SJSA1 (cell line): ENCODE measurements at regions not wholly inside any gene's neighbourhood (a gene's known extent, or its start where the extent isn't known, plus 50 kb on each side); places are given as distances from the start of the nearest gene placed in this dataset.
A peak's percentile ranks its signal among the peaks of the same experiment; 100 is the strongest.
"Not testable (repeated sequence)": the region's sequence is repeated elsewhere in the genome, so short reads cannot be mapped to it uniquely, and the experiment has no call there.

Source experiments
- DNase-seq, 2 experiments: peaks; one replicate each; pipeline ENCODE4 v3.0.0-alpha.2; 2015 to 2020; ENCODE audit warnings: low spot score in 2 of 2, low read depth in 1 of 2
- H3K27ac ChIP-seq: fragments of 250-450 bp; sonication (Bioruptor Pico); 2 replicates; pipeline ENCODE4 v1.5.1; 2020; ENCODE audit warnings: mild to moderate bottlenecking, moderate library complexity
- H3K27me3 ChIP-seq: fragments of 250-450 bp; sonication (Bioruptor Pico); replicated peaks from 2 replicates; pipeline ENCODE4 v1.5.1; 2020; ENCODE audit warnings: mild to moderate bottlenecking, moderate library complexity
- H3K36me3 ChIP-seq: fragments of 250-450 bp; sonication (Bioruptor Pico); 2 replicates; pipeline ENCODE4 v1.5.1; 2020; ENCODE audit warnings: mild to moderate bottlenecking
- H3K4me1 ChIP-seq: fragments of 250-450 bp; sonication (Bioruptor Pico); replicated peaks from 2 replicates; pipeline ENCODE4 v1.6.1; 2021; ENCODE audit warnings: mild to moderate bottlenecking
- H3K4me3 ChIP-seq: fragments of 250-450 bp; sonication (Bioruptor Pico); 2 replicates; pipeline ENCODE4 v1.5.1; 2020; ENCODE audit warnings: mild to moderate bottlenecking
- H3K9me3 ChIP-seq: fragments of 250-450 bp; sonication (Bioruptor Pico); replicated peaks from 2 replicates; pipeline ENCODE4 v1.5.1; 2020; ENCODE audit warnings: mild to moderate bottlenecking

- Histone ChIP-seq H3K4me3 (no peak overlapping the region), H3K36me3 (no peaks in the 10 kb centered on the region), H3K27ac (no peak overlapping the region; the same call in 1 of the 2 replicates), H3K4me1 (no peaks in the 10 kb centered on the region), H3K27me3 (no peaks in the 10 kb centered on the region), H3K9me3 (peaks cover 3% of the 10 kb centered on the region; the same call in 1 of the 2 replicates)
- peak in 1 of 2 experiments; percentile 4 for DNase-seq
Observed at GRCh38 chr12:25615119-25615518, 62.0 kb upstream of the LMNTD1 start.

- no peaks in the 10 kb centered on the region for H3K4me1 ChIP-seq
- no peaks in the 10 kb centered on the region for H3K27me3 ChIP-seq
- no peak for DNase-seq
- H3K4me3 ChIP-seq: no peak overlapping the region
- H3K27ac ChIP-seq: no peak overlapping the region
- H3K9me3 ChIP-seq: no peaks in the 10 kb centered on the region
- H3K36me3 ChIP-seq: no peaks in the 10 kb centered on the region
Observed at GRCh38 chr12:25616286-25616685, 63.2 kb upstream of the LMNTD1 start.

GRCh38 chr12:25617991-25618390 is 64.9 kb upstream of the LMNTD1 start:
- H3K9me3 ChIP-seq: no peaks in the 10 kb centered on the region

GRCh38 chr12:25623816-25624215 is 70.7 kb upstream of the LMNTD1 start:
- Histone ChIP-seq H3K36me3 (no peaks in the 10 kb centered on the region), H3K4me1 (no peaks in the 10 kb centered on the region), H3K4me3 (no peak overlapping the region), H3K27ac (no peak overlapping the region), H3K27me3 (no peaks in the 10 kb centered on the region), H3K9me3 (no peaks in the 10 kb centered on the region)
- DNase-seq: no peak

More at GRCh38 chr12:25617991-25618390, 64.9 kb upstream of the LMNTD1 start:
- DNase-seq: no peak
- no peaks in the 10 kb centered on the region for H3K27me3 ChIP-seq
- H3K36me3 ChIP-seq: no peaks in the 10 kb centered on the region
- no peaks in the 10 kb centered on the region for H3K4me1 ChIP-seq
- no peak overlapping the region for H3K4me3 ChIP-seq
- no peak overlapping the region for H3K27ac ChIP-seq

- Histone ChIP-seq H3K4me1 (no peaks in the 10 kb centered on the region), H3K27me3 (no peaks in the 10 kb centered on the region), H3K27ac (no peak overlapping the region), H3K4me3 (no peak overlapping the region), H3K9me3 (no peaks in the 10 kb centered on the region), H3K36me3 (no peaks in the 10 kb centered on the region)
- DNase-seq: no peak
Observed at GRCh38 chr12:25625146-25625545, 72.1 kb upstream of the LMNTD1 start.

GRCh38 chr12:25629341-25629740 is 76.3 kb upstream of the LMNTD1 start:
- H3K4me1 ChIP-seq: no peaks in the 10 kb centered on the region
- no peaks in the 10 kb centered on the region for H3K36me3 ChIP-seq
- DNase-seq: no peak
- no peak overlapping the region for H3K27ac ChIP-seq
- H3K4me3 ChIP-seq: no peak overlapping the region
- H3K9me3 ChIP-seq: no peaks in the 10 kb centered on the region
- no peaks in the 10 kb centered on the region for H3K27me3 ChIP-seq

GRCh38 chr12:25630735-25631515 is 77.8 kb upstream of the LMNTD1 start:
- not testable (repeated sequence) for H3K4me3 ChIP-seq

GRCh38 chr12:25633149-25633548 is 80.1 kb upstream of the LMNTD1 start:
- not testable (repeated sequence) for H3K27me3 ChIP-seq, H3K36me3 ChIP-seq, H3K9me3 ChIP-seq, H3K4me3 ChIP-seq, DNase-seq, H3K27ac ChIP-seq, H3K4me1 ChIP-seq

More at GRCh38 chr12:25630735-25631515, 77.8 kb upstream of the LMNTD1 start:
- H3K36me3 ChIP-seq, H3K9me3 ChIP-seq, H3K27me3 ChIP-seq, DNase-seq, H3K4me1 ChIP-seq, H3K27ac ChIP-seq: not testable (repeated sequence)

GRCh38 chr12:25637752-25638151 is 84.7 kb upstream of the LMNTD1 start:
- Histone ChIP-seq H3K9me3 (no peaks in the 10 kb centered on the region), H3K36me3 (no peaks in the 10 kb centered on the region), H3K4me3 (no peak overlapping the region), H3K27me3 (no peaks in the 10 kb centered on the region), H3K27ac (no peak overlapping the region), H3K4me1 (no peaks in the 10 kb centered on the region)
- no peak for DNase-seq

- DNase-seq: no peak
- Histone ChIP-seq H3K9me3 (no peaks in the 10 kb centered on the region), H3K4me1 (no peaks in the 10 kb centered on the region), H3K4me3 (no peak overlapping the region), H3K27me3 (no peaks in the 10 kb centered on the region), H3K36me3 (no peaks in the 10 kb centered on the region), H3K27ac (no peak overlapping the region)
Observed at GRCh38 chr12:25639406-25639805, 86.3 kb upstream of the LMNTD1 start.

GRCh38 chr12:25644979-25645378 is 91.9 kb upstream of the LMNTD1 start:
- no peaks in the 10 kb centered on the region for H3K9me3 ChIP-seq
- no peaks in the 10 kb centered on the region for H3K36me3 ChIP-seq
- H3K4me1 ChIP-seq: peaks cover 10% of the 10 kb centered on the region
- H3K27ac ChIP-seq: no peak overlapping the region
- H3K27me3 ChIP-seq: no peaks in the 10 kb centered on the region
- DNase-seq: no peak
- H3K4me3 ChIP-seq: no peak overlapping the region

GRCh38 chr12:25645427-25645826 is 92.3 kb upstream of the LMNTD1 start:
- Histone ChIP-seq H3K4me3 (no peak overlapping the region), H3K36me3 (no peaks in the 10 kb centered on the region), H3K27me3 (no peaks in the 10 kb centered on the region), H3K9me3 (no peaks in the 10 kb centered on the region), H3K27ac (no peak overlapping the region), H3K4me1 (peaks cover 10% of the 10 kb centered on the region)
- no peak for DNase-seq

- no peak for DNase-seq
- Histone ChIP-seq H3K4me1 (peaks cover 10% of the 10 kb centered on the region), H3K9me3 (no peaks in the 10 kb centered on the region), H3K4me3 (no peak overlapping the region), H3K27ac (no peak overlapping the region), H3K27me3 (no peaks in the 10 kb centered on the region), H3K36me3 (no peaks in the 10 kb centered on the region)
Observed at GRCh38 chr12:25651931-25652330, 98.8 kb upstream of the LMNTD1 start.

- Histone ChIP-seq H3K4me3 (no peak overlapping the region), H3K4me1 (peaks cover 10% of the 10 kb centered on the region), H3K9me3 (no peaks in the 10 kb centered on the region), H3K27me3 (no peaks in the 10 kb centered on the region), H3K36me3 (no peaks in the 10 kb centered on the region), H3K27ac (no peak overlapping the region)
- DNase-seq: no peak
Observed at GRCh38 chr12:25652371-25652770, 99.3 kb upstream of the LMNTD1 start.
